OCI-LY1 (cell line): ENCODE measurements at regions not wholly inside any gene's neighbourhood (a gene's known extent, or its start where the extent isn't known, plus 50 kb on each side); places are given as distances from the start of the nearest gene placed in this dataset.

Source experiments
- CTCF ChIP-seq: fragments of 200-600 bp; sonication (generic), shearing (Covaris generic); IDR thresholded peaks from 2 replicates; pipeline ENCODE4 v1.5.1; 2017; ENCODE audit warnings: mild to moderate bottlenecking, antibody characterized with exemption, low read length, moderate library complexity, mixed read lengths
- EZH2 ChIP-seq: fragments of 200-600 bp; sonication (generic), shearing (Covaris generic); IDR thresholded peaks from 2 replicates; pipeline ENCODE4 v1.8.0; 2017; ENCODE audit warnings: borderline replicate concordance, mixed run types, mild to moderate bottlenecking, antibody characterized with exemption, low read length, moderate library complexity, mixed read lengths

- TF ChIP-seq EZH2: no peak
- TF ChIP-seq CTCF: no peak
These were observed 233.0 kb upstream of the MAD2L1 start for GRCh38 chr4:120299631-120300030.
